Erythroblast (primary cell): ENCODE measurements at regions not wholly inside any gene's neighbourhood (a gene's known extent, or its start where the extent isn't known, plus 50 kb on each side); places are given as distances from the start of the nearest gene placed in this dataset.

Experiments
- GATA1 ChIP-seq: IDR thresholded peaks from 2 replicates; pipeline ENCODE4 v1.6.1; 2011; ENCODE audit warnings: low read depth, mild to moderate bottlenecking, control low read depth, low read length, moderate library complexity
- POLR2A ChIP-seq: IDR thresholded peaks from 2 replicates; pipeline ENCODE4 v1.6.1; 2011; ENCODE audit warnings: mild to moderate bottlenecking, low read length

- TF ChIP-seq POLR2A (no peak), GATA1 (no peak)
Observed at GRCh38 chr15:94882071-94882712, 650.8 kb downstream of the MCTP2 start.
